GM15510 (cell line): ENCODE measurements at regions not wholly inside any gene's neighbourhood (a gene's known extent, or its start where the extent isn't known, plus 50 kb on each side); places are given as distances from the start of the nearest gene placed in this dataset.

ENCODE experiments used
- POLR2A ChIP-seq: IDR thresholded peaks from 3 replicates; pipeline ENCODE4 v1.6.1; 2011; ENCODE audit warnings: borderline replicate concordance; ENCODE audit not compliant: insufficient read length; ENCODE audit errors: extremely low read depth

- no peak for TF ChIP-seq POLR2A
These were observed 163.9 kb upstream of the AUTS2 start for GRCh38 chr7:69434398-69434815.

DNA sequence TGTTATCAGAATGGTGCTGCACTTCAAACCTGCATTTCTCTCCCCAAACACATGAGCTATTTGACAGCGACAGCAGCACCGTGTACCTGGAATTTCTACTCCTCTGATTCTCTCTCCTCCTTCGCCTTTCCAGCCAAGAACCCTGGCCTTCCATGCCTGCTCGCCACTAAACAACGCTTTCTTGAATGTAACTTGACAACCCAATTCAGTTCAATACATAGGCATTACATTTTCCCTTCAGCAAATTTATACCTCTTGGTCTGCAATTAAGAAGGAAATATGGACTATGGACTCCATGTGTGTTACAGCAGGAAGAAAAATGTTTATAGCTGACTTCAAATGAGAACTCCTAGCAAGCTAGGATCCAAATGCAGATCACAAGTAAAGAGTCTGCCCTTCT, 162.6 kb upstream of the AUTS2 start:
- TF ChIP-seq POLR2A, result no peak

DNA sequence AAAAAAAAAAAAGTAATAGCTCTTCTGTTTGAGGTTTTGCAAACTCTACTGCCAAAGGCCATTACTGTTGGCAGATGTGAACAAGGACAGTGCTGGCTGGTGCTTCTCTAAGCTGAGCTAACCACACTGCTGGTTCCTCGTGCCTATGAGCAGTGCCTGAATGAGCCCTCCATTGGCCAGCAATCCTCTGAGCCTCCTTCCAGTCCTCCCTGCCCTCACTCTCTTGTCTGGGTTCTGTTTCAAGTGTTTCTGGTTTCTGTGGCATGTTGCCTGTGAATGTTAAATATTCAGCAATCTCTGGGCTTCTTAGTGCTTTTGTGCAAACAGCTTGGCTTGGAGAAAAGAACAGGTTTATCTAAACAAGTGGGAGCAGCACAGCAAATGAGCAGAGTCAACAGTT, 161.3 kb upstream of the AUTS2 start:
- no peak for TF ChIP-seq POLR2A

DNA sequence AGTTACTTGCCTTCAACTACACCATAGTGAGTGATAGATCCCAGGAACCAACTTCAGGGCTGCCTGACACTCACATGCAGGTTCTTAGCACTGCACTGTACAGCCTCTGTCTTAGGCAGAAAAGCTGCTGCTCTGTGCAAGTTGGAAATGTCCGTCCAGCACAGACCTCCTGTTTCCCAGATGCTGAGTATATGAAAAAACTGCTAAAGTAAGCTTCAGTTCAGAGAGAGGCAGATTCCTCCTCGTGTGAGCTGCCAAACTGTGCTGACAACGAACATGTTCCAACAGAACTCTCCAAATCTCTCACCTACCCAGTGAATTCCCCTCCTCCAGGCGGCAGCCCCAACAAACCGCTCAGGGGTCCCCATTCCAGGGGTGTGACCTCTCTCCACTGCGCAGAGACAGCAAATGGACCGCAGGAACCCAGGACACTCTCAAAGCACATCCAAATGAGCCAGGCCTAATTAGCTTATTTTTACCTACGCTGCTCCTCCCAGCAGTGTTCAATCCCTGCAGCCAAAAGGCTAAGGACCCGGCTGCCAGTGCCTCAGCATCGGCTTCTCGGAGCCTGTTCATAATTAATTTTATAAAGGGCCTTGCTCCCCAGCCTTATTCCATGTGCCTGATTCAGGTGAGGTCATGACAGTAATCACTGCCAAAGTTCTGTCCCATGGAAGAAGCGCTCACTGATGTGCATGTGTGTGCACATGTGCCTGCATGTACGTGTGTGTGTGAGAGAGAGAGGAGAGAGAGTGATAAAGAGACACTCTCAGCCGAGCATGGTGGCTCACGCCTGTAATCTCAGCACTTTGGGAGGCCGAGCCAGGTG, 159.5 kb upstream of the AUTS2 start:
- TF ChIP-seq POLR2A, result no peak

DNA sequence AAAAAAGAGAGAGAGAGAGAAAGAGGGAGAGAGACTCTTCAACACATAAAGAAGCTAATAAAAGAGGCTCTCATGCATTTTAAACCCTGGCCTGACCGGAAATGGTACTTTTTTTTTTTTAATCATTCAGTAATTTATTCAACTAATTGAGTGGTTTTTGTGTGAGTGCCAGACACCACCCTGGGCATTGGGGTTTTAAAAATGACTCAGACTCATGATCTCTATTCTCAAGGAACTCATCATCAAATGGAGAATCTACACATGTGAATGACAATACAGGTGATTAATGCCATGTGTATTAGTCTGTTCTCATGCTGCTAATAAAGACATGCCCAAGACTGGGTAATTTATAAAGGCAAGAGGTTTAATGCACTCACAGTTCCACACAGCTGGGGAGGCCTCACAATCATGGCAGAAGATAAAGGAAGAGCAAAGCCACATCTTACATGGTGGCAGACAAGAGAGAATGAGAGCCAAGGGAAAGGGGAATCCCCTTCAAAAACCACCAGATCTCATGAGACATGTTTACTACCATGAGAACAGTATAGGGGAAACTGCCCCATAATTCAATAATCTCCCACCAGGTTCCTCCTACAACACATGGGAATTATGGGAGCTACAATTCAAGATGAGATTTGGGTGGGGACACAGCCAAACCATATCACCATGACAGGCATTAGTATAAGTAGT, 158.5 kb upstream of the AUTS2 start:
- TF ChIP-seq POLR2A, result no peak

- no peak for TF ChIP-seq POLR2A
These were observed 157.3 kb upstream of the AUTS2 start for GRCh38 chr7:69440976-69441375.

- no peak for TF ChIP-seq POLR2A
These were observed 155.1 kb upstream of the AUTS2 start for GRCh38 chr7:69443136-69443535.

DNA sequence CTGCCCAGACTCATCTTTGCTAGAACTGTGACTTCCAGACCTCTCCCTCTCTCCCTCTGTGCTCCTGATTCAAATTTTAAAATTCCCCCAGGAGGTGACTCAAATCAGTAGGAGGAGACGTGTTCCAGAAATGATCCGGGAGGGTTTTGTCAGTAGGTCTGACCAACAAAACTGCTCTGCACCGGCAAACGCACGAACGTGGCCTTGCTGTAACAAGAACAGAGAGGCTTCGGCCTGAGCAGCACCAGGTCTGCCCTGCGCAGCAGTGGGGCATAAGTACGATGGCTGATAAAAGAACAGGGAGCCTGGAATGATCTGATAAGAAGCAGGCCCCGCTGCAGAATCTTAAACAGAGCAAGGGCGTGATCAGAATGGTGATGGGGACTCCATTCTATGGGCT, 152.7 kb upstream of the AUTS2 start:
- no peak for TF ChIP-seq POLR2A

DNA sequence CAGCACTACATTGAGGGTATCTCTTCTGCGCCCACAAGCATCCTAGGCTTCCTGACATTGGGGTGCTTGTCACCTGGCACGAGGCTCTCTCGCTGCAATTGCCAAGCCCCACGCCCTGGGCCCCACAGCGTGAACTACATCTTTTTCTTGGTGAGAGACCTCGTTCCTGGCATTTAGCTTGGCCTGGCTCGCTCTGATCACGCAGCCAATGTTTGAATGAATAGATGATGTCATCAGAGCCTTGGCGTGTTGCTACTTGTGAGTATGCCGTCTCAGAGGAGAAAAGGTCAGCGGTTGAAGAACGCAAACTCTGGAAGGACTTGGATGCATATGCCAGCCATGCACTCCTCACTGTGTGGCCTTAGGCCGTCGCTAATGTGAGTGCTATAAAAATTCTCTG, 150.2 kb upstream of the AUTS2 start:
- no peak for TF ChIP-seq POLR2A

- no peak for TF ChIP-seq POLR2A
These were observed 147.8 kb upstream of the AUTS2 start for GRCh38 chr7:69450456-69450855.

- TF ChIP-seq POLR2A, result no peak
These were observed 146.6 kb upstream of the AUTS2 start for GRCh38 chr7:69451715-69452114.

GRCh38 chr7:69452797-69453196, 145.5 kb upstream of the AUTS2 start:
- no peak for TF ChIP-seq POLR2A

DNA sequence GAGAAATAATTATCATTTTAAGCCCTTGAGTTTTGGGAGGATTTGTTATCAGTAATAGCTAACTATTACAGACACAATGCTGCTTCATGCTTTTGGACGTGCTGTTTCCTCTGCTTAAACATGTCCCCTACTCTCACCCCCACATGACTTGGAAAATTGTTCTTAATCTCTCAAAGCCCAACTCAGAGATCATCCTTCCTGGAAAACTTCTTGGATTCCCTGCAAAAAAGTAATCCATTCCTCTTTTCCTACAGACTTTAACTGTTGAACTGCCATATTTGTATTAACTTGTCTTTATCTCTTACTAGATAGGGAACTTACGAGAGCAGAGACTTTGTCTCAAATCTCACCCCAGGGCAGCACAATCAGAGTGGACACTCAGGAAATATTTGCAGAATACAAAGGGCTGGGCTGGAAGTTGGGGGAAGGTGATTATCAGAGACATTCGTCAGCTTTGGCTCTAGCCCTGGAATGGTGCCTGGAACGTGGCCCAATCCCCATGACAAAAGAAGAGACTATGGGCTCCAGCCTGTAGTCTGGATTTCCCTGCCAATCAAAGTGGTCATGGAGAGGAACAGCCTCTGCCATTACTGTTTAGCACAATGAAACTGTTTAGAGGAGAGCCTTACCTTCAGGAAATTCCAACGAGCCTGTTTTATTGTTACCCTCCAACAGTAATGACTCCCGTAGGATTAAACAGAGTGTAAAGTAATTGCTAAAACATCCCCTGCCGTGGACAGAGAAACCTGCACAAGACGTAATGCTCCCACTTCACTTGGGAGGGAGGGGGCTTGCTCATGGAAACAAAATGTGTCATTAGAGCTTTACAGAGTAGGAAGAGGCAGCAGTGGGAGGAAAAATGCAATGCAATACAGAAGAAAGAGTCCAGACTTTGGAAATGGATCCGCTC, 140.4 kb upstream of the AUTS2 start:
- TF ChIP-seq POLR2A, result no peak

GRCh38 chr7:69464035-69464434, 134.2 kb upstream of the AUTS2 start:
- TF ChIP-seq POLR2A, result no peak

GRCh38 chr7:69465262-69465661, 133.0 kb upstream of the AUTS2 start:
- TF ChIP-seq POLR2A, result no peak
